Keratinocyte (primary cell): ENCODE measurements at regions not wholly inside any gene's neighbourhood (a gene's known extent, or its start where the extent isn't known, plus 50 kb on each side); places are given as distances from the start of the nearest gene placed in this dataset.

Experiments
- CTCF ChIP-seq, 3 experiments: IDR thresholded peaks in 1 of 3; conservative IDR thresholded peaks in 1 of 3; optimal IDR thresholded peaks in 1 of 3; 2 replicates in 2 of 3; 3 replicates in 1 of 3; pipeline versions ENCODE3 to v1.5.1; 2011; ENCODE audit warnings: low read length in 3 of 3, mild to moderate bottlenecking in 3 of 3, moderate library complexity in 2 of 3, control low read depth in 1 of 3, inconsistent platforms in 1 of 3; ENCODE audit not compliant: insufficient read depth in 2 of 3; ENCODE audit errors: extremely low read depth in 1 of 3
- EZH2 ChIP-seq: IDR thresholded peaks from one replicate; pipeline ENCODE4 v1.6.1; 2012; ENCODE audit warnings: inconsistent platforms, mild to moderate bottlenecking, low read length, moderate library complexity

- TF ChIP-seq CTCF (optimal IDR thresholded peaks at IDR 0.05 in 1 of 3, IDR thresholded peaks at IDR 0.05 in 1 of 3, conservative IDR thresholded peaks at IDR 0.05 in 1 of 3; ENCODE audit: extremely low read depth in 1 of 3, insufficient read depth in 2 of 3, low read length in 3 of 3) (no peak), EZH2 (no peak)
These were observed 106.4 kb upstream of the RPS6KA3 start for GRCh38 chrX:20373063-20373462.
